ENCODE measurements at regions not wholly inside any gene's neighbourhood (a gene's known extent, or its start where the extent isn't known, plus 50 kb on each side); places are given as distances from the start of the nearest gene placed in this dataset.

- TF ChIP-seq ZNF565 (CRISPR knock-in tag; conservative IDR thresholded peaks at IDR 0.05; ENCODE audit: low read depth) = no peak
- no peak for TF ChIP-seq ESRRG (CRISPR knock-in tag; IDR thresholded peaks at IDR 0.05)
- no peak for TF ChIP-seq ARNTL (CRISPR knock-in tag; IDR thresholded peaks at IDR 0.05; ENCODE audit: borderline replicate concordance, low read depth)
- TF ChIP-seq ZFP3 (CRISPR knock-in tag; IDR thresholded peaks at IDR 0.05) = no peak
- TF ChIP-seq CREB5 (CRISPR knock-in tag; IDR thresholded peaks at IDR 0.05; ENCODE audit: low read depth) = no peak
- no peak for TF ChIP-seq ZNF70 (CRISPR knock-in tag; IDR thresholded peaks at IDR 0.05)
- TF ChIP-seq BACH2 (CRISPR knock-in tag; IDR thresholded peaks at IDR 0.05; ENCODE audit: borderline replicate concordance) = no peak
- TF ChIP-seq TOX (CRISPR knock-in tag; IDR thresholded peaks at IDR 0.05; ENCODE audit: borderline replicate concordance) = no peak
- no peak for TF ChIP-seq ZC3H10 (CRISPR knock-in tag; IDR thresholded peaks at IDR 0.05)
- TF ChIP-seq GLIS3 (CRISPR knock-in tag; IDR thresholded peaks at IDR 0.05) = no peak
- TF ChIP-seq PATZ1 (CRISPR knock-in tag; IDR thresholded peaks at IDR 0.05; ENCODE audit: borderline replicate concordance) = no peak
- TF ChIP-seq TSHZ2 (CRISPR knock-in tag; IDR thresholded peaks at IDR 0.05) = no peak
- TF ChIP-seq ZFP30 (CRISPR knock-in tag; IDR thresholded peaks at IDR 0.05) = no peak
- TF ChIP-seq CSDC2 (CRISPR knock-in tag; IDR thresholded peaks at IDR 0.05) = no peak
Observed at GRCh38 chr7:88465600-88465999, 158.9 kb upstream of the STEAP4 start.

All from SK-N-SH treated with all-trans-retinoic acid at 6 μM for 48 hours (cell line).